HEK293 (cell line): ENCODE measurements at regions not wholly inside any gene's neighbourhood (a gene's known extent, or its start where the extent isn't known, plus 50 kb on each side); places are given as distances from the start of the nearest gene placed in this dataset.

Experiments
- GLI2 ChIP-seq: fragments of 450-650 bp; formaldehyde crosslinking; IDR thresholded peaks from 2 replicates; pipeline ENCODE4; 2017; ENCODE audit warnings: missing biosample characterization, missing genetic modification characterization, low read depth, borderline replicate concordance
- GLI4 ChIP-seq: fragments of 450-650 bp; formaldehyde crosslinking; IDR thresholded peaks from 2 replicates; pipeline ENCODE4 v1.5.1; 2016; ENCODE audit warnings: missing biosample characterization, missing genetic modification characterization
- HIC1 ChIP-seq: fragments of 450-650 bp; formaldehyde crosslinking; IDR thresholded peaks from 2 replicates; pipeline ENCODE4 v1.5.1; 2016; ENCODE audit warnings: missing biosample characterization, missing genetic modification characterization
- KLF7 ChIP-seq: fragments of 450-650 bp; formaldehyde crosslinking; IDR thresholded peaks from 2 replicates; pipeline ENCODE4 v1.5.1; 2016; ENCODE audit warnings: missing biosample characterization, missing genetic modification characterization, borderline replicate concordance
- PBX3 ChIP-seq: sonication (generic); formaldehyde crosslinking; IDR thresholded peaks from 2 replicates; pipeline ENCODE4 v1.8.1; 2022; ENCODE audit warnings: mild to moderate bottlenecking, moderate library complexity, missing genetic modification reagents
- REPIN1 ChIP-seq: fragments of 450-650 bp; formaldehyde crosslinking; IDR thresholded peaks from 2 replicates; pipeline ENCODE4 v1.5.1; 2017; ENCODE audit warnings: missing biosample characterization, missing genetic modification characterization, low read depth
- SALL2 ChIP-seq: fragments of 450-650 bp; formaldehyde crosslinking; IDR thresholded peaks from 2 replicates; pipeline ENCODE4 v1.5.0; 2017; ENCODE audit warnings: missing biosample characterization, mild to moderate bottlenecking, missing genetic modification characterization, borderline replicate concordance
- TSHZ1 ChIP-seq: fragments of 450-650 bp; formaldehyde crosslinking; IDR thresholded peaks from 2 replicates; pipeline ENCODE4 v1.5.1; 2016; ENCODE audit warnings: missing biosample characterization, missing genetic modification characterization, borderline replicate concordance
- WT1 ChIP-seq: fragments of 450-650 bp; formaldehyde crosslinking; IDR thresholded peaks from 2 replicates; pipeline ENCODE4 v1.5.1; 2016; ENCODE audit warnings: missing biosample characterization, missing genetic modification characterization
- ZBTB1 ChIP-seq: fragments of 450-650 bp; formaldehyde crosslinking; IDR thresholded peaks from 2 replicates; pipeline ENCODE4 v1.5.1; 2016; ENCODE audit warnings: missing biosample characterization, missing genetic modification characterization
- ZBTB20 ChIP-seq: fragments of 450-650 bp; formaldehyde crosslinking; IDR thresholded peaks from 2 replicates; pipeline ENCODE4 v1.5.1; 2016; ENCODE audit warnings: missing biosample characterization, missing genetic modification characterization
- ZIC2 ChIP-seq: fragments of 450-650 bp; formaldehyde crosslinking; IDR thresholded peaks from 2 replicates; pipeline ENCODE4 v1.5.1; 2016; ENCODE audit warnings: missing biosample characterization, missing genetic modification characterization
- ZNF221 ChIP-seq: fragments of 450-650 bp; formaldehyde crosslinking; IDR thresholded peaks from 2 replicates; pipeline ENCODE4 v1.5.1; 2017; ENCODE audit warnings: missing biosample characterization, missing genetic modification characterization, borderline replicate concordance
- ZNF433 ChIP-seq: fragments of 450-650 bp; formaldehyde crosslinking; IDR thresholded peaks from 2 replicates; pipeline ENCODE4 v1.5.1; 2016; ENCODE audit warnings: missing biosample characterization, missing genetic modification characterization, low read depth
- ZNF510 ChIP-seq: fragments of 450-650 bp; formaldehyde crosslinking; IDR thresholded peaks from 2 replicates; pipeline ENCODE4 v1.5.1; 2018; ENCODE audit warnings: mild to moderate bottlenecking, missing genetic modification characterization, missing biosample characterization; ENCODE audit not compliant: insufficient replicate concordance
- ZNF513 ChIP-seq: fragments of 450-650 bp; IDR thresholded peaks from 2 replicates; pipeline ENCODE4 v1.5.1; 2018; ENCODE audit warnings: missing biosample characterization, missing genetic modification characterization
- ZNF529 ChIP-seq: fragments of 450-650 bp; formaldehyde crosslinking; IDR thresholded peaks from 2 replicates; pipeline ENCODE4 v1.5.1; 2017; ENCODE audit warnings: missing genetic modification characterization, missing biosample characterization; ENCODE audit not compliant: insufficient replicate concordance
- ZNF596 ChIP-seq: fragments of 450-650 bp; IDR thresholded peaks from 2 replicates; pipeline ENCODE4 v1.5.0; 2018; ENCODE audit warnings: missing biosample characterization, mild to moderate bottlenecking, missing genetic modification characterization, moderate library complexity
- ZNF776 ChIP-seq: fragments of 450-650 bp; formaldehyde crosslinking; IDR thresholded peaks from 2 replicates; pipeline ENCODE4 v1.5.0; 2017; ENCODE audit warnings: missing biosample characterization, missing genetic modification characterization, borderline replicate concordance
- ZNF843 ChIP-seq: fragments of 450-650 bp; formaldehyde crosslinking; IDR thresholded peaks from 2 replicates; pipeline ENCODE4 v1.5.1; 2016; ENCODE audit warnings: missing biosample characterization, missing genetic modification characterization
- ZSCAN23 ChIP-seq: fragments of 450-650 bp; formaldehyde crosslinking; IDR thresholded peaks from 2 replicates; pipeline ENCODE4 v1.5.1; 2016; ENCODE audit warnings: missing biosample characterization, missing genetic modification characterization
- TF ChIP-seq, protein P1 (sequence below): fragments of 450-650 bp; formaldehyde crosslinking; IDR thresholded peaks from 2 replicates; pipeline ENCODE4 v1.5.1; 2016; ENCODE audit warnings: missing biosample characterization, missing genetic modification characterization
- TF ChIP-seq, protein P2 (sequence below): fragments of 450-650 bp; formaldehyde crosslinking; IDR thresholded peaks from 2 replicates; pipeline ENCODE4 v1.5.1; 2016; ENCODE audit warnings: missing biosample characterization, missing genetic modification characterization
- TF ChIP-seq, protein P3 (sequence below): IDR thresholded peaks from 2 replicates; pipeline ENCODE4 v1.6.1; 2011; ENCODE audit warnings: mild to moderate bottlenecking, low read depth, low read length, borderline replicate concordance
- TF ChIP-seq, protein P4 (sequence below): fragments of 450-650 bp; formaldehyde crosslinking; IDR thresholded peaks from 2 replicates; pipeline ENCODE4 v1.5.1; 2016; ENCODE audit warnings: missing biosample characterization, missing genetic modification characterization

DNA sequence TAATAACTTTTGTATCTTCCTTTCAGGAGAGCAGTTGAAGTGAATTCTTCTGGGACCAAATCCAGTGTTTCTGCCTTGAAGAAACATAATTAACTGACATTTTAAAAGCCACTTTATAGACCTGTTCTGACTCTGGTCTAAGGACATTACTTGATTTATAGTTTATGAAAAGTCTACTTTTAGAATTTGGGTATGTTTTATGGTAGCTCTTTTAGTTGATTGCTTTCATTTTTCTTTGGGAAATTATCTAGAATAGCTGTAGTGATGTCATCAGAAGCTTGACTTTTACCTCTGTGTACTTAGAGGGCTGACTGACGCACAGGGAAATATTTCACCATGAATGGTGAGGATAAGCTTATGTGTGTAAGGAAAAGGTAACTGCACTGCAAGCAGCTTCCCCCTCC is 131.8 kb upstream of the LIMCH1 start (continued):
- TF ChIP-seq TSHZ1 (tag by site-specific recombination) (peak; percentile 29; the same call in 1 of the 2 replicates), HIC1 (tag by site-specific recombination) (peak; percentile 89), ZNF433 (tag by site-specific recombination) (no peak), WT1 (tag by site-specific recombination) (peak; percentile 73), PBX3 (CRISPR knock-in tag) (no peak), ZNF529 (tag by site-specific recombination) (no peak), ZNF776 (tag by site-specific recombination) (no peak), ZNF221 (tag by site-specific recombination) (no peak), ZNF510 (tag by site-specific recombination) (no peak), ZNF843 (peak; percentile 83), ZBTB1 (peak; percentile 83), ZIC2 (tag by site-specific recombination) (no peak), ZNF596 (no peak), KLF7 (tag by site-specific recombination) (no peak), REPIN1 (tag by site-specific recombination) (no peak), ZBTB20 (tag by site-specific recombination) (no peak), GLI2 (tag by site-specific recombination) (peak; percentile 51; the same call in 1 of the 2 replicates), ZNF513 (tag by site-specific recombination) (no peak), SALL2 (no peak), ZSCAN23 (no peak), GLI4 (no peak)
- TF ChIP-seq, protein P1, sequence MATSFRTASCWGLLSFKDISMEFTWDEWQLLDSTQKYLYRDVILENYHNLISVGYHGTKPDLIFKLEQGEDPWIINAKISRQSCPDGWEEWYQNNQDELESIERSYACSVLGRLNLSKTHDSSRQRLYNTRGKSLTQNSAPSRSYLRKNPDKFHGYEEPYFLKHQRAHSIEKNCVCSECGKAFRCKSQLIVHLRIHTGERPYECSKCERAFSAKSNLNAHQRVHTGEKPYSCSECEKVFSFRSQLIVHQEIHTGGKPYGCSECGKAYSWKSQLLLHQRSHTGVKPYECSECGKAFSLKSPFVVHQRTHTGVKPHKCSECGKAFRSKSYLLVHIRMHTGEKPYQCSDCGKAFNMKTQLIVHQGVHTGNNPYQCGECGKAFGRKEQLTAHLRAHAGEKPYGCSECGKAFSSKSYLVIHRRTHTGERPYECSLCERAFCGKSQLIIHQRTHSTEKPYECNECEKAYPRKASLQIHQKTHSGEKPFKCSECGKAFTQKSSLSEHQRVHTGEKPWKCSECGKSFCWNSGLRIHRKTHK (tag by site-specific recombination), result no peak
- TF ChIP-seq, protein P2, sequence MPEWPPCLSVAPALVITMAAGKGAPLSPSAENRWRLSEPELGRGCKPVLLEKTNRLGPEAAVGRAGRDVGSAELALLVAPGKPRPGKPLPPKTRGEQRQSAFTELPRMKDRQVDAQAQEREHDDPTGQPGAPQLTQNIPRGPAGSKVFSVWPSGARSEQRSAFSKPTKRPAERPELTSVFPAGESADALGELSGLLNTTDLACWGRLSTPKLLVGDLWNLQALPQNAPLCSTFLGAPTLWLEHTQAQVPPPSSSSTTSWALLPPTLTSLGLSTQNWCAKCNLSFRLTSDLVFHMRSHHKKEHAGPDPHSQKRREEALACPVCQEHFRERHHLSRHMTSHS, result no peak
- TF ChIP-seq, protein P3, sequence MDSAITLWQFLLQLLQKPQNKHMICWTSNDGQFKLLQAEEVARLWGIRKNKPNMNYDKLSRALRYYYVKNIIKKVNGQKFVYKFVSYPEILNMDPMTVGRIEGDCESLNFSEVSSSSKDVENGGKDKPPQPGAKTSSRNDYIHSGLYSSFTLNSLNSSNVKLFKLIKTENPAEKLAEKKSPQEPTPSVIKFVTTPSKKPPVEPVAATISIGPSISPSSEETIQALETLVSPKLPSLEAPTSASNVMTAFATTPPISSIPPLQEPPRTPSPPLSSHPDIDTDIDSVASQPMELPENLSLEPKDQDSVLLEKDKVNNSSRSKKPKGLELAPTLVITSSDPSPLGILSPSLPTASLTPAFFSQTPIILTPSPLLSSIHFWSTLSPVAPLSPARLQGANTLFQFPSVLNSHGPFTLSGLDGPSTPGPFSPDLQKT, result no peak
- TF ChIP-seq, protein P4, sequence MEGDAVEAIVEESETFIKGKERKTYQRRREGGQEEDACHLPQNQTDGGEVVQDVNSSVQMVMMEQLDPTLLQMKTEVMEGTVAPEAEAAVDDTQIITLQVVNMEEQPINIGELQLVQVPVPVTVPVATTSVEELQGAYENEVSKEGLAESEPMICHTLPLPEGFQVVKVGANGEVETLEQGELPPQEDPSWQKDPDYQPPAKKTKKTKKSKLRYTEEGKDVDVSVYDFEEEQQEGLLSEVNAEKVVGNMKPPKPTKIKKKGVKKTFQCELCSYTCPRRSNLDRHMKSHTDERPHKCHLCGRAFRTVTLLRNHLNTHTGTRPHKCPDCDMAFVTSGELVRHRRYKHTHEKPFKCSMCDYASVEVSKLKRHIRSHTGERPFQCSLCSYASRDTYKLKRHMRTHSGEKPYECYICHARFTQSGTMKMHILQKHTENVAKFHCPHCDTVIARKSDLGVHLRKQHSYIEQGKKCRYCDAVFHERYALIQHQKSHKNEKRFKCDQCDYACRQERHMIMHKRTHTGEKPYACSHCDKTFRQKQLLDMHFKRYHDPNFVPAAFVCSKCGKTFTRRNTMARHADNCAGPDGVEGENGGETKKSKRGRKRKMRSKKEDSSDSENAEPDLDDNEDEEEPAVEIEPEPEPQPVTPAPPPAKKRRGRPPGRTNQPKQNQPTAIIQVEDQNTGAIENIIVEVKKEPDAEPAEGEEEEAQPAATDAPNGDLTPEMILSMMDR, result no peak
